HG02623 (cell line): ENCODE measurements at regions not wholly inside any gene's neighbourhood (a gene's known extent, or its start where the extent isn't known, plus 50 kb on each side); places are given as distances from the start of the nearest gene placed in this dataset.

ENCODE experiments used
- ATAC-seq: cut with Tn5 transposase; IDR thresholded peaks from one replicate; pipeline ENCODE4 v1.9.1; 2021; ENCODE audit warnings: moderate library complexity; ENCODE audit not compliant: unreplicated experiment

- no peak for ATAC-seq
Observed at GRCh38 chr6:90406957-90407356, 110.3 kb upstream of the BACH2 start.

GRCh38 chr6:90406142-90406794 lies 109.6 kb upstream of the BACH2 start:
- ATAC-seq = no peak

- ATAC-seq = no peak
Observed at GRCh38 chr6:90403489-90404381, 107.1 kb upstream of the BACH2 start.

GRCh38 chr6:90402831-90403192 lies 106.2 kb upstream of the BACH2 start:
- no peak for ATAC-seq

- no peak for ATAC-seq
Observed at GRCh38 chr6:90401933-90402830, 105.5 kb upstream of the BACH2 start.

DNA sequence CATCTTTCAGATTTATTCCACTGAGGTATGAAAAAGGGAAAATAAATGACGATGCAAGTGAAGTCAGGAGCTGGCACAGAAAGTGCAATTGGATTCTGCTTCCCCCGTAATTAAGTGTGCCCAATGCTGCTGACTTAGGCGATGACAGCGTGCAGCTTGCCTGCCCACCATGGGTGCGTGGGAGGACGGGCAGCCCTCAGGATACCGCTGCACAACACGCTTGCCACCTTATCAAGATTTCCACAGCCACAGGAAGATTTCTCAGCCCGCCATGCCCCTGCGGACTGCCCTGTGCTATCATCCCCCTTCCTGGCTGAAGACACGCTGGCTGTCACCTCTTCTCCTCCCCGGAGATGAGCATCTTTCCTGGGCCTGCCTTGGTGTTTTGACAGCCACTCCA lies 103.3 kb upstream of the BACH2 start:
- ATAC-seq = no peak

DNA sequence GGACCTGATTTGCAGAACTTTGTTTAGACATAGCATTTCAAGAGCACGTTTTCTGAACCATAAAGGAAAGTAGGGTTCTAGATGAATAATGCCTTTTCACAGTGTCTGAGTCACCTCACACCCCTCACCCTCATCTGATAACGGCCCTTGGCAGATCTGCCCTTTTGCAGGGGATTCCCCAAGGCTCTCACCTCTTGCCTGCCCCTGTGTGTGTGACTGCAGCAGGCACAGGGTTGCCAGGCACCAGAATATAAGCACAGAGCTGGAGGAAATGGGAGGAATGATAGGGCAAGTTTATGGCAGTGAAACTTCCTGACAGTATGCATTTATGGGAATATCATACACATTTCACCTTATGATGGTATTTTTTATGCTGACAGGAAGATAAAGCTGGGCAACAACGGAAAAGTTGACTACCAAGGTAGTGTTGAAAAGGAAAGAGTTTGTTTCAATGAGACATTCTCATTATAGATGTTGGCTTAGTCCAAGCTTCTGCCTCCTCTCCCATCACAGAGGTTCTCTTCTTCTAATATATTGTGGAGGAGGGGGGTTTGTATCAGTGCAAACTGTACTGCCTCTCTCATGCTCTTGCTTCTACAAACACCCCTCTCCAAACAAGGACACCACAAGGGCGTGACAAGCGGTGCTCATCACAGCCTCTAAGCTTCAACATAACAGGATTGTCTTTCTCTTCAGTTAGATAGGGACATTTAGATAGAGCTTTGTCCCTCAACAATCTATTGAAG lies 101.5 kb upstream of the BACH2 start:
- ATAC-seq = no peak

- no peak for ATAC-seq
Observed at GRCh38 chr6:90397047-90397446, 100.4 kb upstream of the BACH2 start.

DNA sequence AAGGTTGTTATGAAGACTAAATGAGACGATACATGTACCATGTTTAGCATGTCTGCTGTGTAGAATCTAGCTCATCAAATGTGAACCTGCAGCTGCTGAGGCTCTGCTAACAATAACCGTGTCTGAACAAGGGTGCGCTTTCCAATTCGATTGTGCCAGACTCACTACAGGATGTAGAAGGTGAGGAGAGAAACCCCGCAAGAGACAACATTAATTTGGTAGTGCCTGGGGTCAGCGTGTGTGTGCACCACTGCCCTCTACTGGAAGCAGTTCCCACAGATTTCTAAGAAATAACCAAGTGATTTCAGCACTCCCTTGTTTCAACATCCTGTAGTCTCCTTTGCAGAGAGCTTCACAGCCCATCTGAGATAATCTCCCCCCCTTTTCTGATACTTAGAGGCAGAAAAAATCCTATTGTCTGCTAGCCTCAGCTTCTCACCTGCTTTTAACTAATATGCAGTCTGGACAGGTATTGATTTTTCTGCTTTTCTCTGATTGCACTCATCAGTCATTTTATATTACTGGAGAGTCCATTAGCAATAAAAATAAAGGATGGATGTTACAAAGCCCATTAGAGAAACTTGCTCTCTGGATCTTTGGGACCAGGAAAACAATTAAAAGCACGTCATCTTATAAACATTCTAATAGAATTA lies 96.7 kb upstream of the BACH2 start:
- ATAC-seq = peak; percentile 62

DNA sequence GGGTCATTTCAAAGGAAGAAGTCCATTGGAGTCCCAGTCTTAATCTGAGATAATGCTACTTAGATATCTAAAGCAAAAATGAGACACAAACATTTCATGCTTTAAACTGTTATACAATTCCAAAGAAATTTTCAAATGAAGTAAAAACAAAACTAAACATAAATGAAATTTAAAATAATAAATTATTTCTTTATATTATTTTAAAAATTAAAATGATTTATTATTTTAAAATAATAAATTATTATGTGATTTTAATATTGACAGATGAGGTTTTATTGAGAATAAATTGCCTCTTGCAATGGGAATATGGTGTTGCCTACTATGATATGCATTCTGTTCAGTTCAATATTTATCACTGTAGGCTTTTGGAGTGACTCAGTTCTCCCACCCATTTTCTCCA lies 93.7 kb upstream of the BACH2 start:
- ATAC-seq = no peak

DNA sequence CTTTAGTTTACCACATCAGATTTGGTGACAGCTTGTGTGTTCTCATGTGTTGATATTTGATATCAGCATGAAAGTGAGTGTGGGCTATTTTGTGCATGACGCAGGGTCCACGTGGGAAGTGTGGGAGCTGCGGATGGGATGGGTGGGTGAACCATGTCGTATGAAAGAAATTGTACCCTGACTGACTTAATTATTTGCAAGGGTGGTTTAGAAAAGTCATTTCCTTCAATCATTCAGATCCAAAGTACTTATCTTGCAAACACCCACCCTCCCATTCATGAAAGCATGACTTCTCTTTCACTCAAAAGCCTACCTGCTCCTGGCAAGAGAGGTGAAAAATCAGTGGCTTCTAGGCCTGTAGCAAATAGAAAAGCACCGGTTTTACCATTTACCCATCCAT lies 91.8 kb upstream of the BACH2 start:
- ATAC-seq = no peak

GRCh38 chr6:90387826-90388225 lies 91.2 kb upstream of the BACH2 start:
- no peak for ATAC-seq

GRCh38 chr6:90387383-90387775 lies 90.7 kb upstream of the BACH2 start:
- ATAC-seq = no peak

GRCh38 chr6:90386399-90387382 lies 90.0 kb upstream of the BACH2 start:
- ATAC-seq = no peak

- no peak for ATAC-seq
Observed at GRCh38 chr6:90385759-90386313, 89.2 kb upstream of the BACH2 start.

DNA sequence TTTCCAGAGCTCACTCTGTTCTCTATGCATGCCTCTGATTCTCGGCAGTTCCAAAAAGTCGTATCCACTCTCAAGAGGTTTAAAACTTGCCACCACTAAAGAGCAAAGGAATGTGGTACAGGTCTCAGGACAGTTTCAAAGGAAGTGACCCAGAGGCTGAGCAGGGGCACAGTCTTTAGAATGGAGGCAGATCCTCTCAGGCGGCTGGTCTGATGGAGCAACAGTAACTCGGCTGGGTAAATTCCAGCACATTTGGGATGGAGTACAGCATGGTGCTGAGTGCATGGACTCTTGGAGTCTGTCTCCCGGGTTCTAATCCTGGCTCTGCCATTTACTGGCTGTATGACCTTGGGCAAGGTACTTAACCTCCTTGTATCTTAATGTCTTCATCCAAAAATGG lies 88.1 kb upstream of the BACH2 start:
- no peak for ATAC-seq

DNA sequence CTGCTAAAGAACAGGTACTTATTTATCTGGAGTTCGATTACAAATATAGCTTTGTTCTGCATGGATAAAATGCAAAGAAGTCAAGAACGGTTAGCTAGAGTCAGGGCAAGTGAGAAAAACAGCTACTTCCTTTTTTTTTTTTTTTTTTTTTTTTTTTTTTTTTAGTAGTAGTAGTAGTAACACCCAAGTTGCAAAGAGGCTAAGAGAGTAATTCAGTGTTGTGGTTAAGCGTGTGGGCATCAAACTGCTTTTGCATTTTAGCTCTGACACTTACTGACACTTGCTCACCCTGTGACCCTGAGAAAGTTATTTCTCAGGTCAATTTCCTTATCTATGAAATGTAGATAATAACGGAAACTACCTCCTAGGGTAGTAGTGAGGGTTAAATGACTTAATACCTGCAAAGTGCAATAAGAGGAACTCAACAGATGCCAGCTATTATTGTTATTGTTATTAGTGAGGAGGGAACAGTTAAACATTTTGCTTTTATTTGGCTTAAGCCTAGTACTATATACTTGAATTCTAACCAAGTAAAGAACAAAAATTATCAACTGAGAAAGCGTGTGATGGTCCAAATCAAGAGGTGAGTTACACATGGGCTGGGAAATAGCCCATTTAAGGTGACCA lies 86.7 kb upstream of the BACH2 start:
- ATAC-seq = no peak

DNA sequence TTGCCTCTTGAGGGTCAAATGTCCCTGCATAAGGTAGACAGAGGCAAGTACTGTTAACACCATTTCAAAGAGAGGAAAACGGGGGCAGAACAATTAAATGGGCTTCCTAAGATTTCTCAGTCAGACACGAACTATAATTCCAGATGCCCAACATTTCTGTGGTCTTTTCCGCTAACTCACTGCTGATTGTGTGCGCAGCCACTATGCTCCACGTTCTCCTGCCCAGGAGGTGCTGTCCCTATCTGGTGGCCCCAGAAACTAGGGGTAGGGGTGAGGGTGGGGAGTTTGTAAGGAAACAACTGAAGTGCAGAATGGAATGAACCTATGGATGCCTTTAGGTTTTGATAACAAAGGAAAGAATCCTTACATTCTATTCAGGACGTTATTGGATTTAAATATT lies 86.1 kb upstream of the BACH2 start:
- ATAC-seq = no peak
